Astrocyte of the spinal cord (primary cell): ENCODE measurements at regions not wholly inside any gene's neighbourhood (a gene's known extent, or its start where the extent isn't known, plus 50 kb on each side); places are given as distances from the start of the nearest gene placed in this dataset.

ENCODE experiments used
- DNase-seq: peaks from one replicate; pipeline ENCODE4 v3.0.0; 2011; ENCODE audit warnings: low read depth, low spot score
- H3K4me3 ChIP-seq: 2 replicates; pipeline ENCODE4 v1.5.1; 2011; ENCODE audit warnings: low read depth, mild to moderate bottlenecking, low read length, moderate library complexity
- CTCF ChIP-seq: IDR thresholded peaks from 2 replicates; pipeline ENCODE4 v1.5.1; 2012; ENCODE audit warnings: low read depth, mild to moderate bottlenecking, low read length, inconsistent platforms
- in situ Hi-C: cut with HindIII; loops from 2 replicates; pipeline ENCODE4 v1.10.0; 2017; ENCODE audit warnings: low sequenced_read_pairs

GRCh38 chr14:42642787-42643186 is 1036.1 kb downstream of the LRFN5 start:
- in situ Hi-C loops, result no loop called here
- no peak for TF ChIP-seq CTCF
- no peak overlapping the region for H3K4me3 ChIP-seq
- no peak for DNase-seq

GRCh38 chr14:42633504-42634095 is 1026.9 kb downstream of the LRFN5 start:
- DNase-seq, result no peak
- no peak overlapping the region for H3K4me3 ChIP-seq
- in situ Hi-C loops, result no loop called here
- no peak for TF ChIP-seq CTCF

GRCh38 chr14:42629553-42629952 is 1022.9 kb downstream of the LRFN5 start:
- DNase-seq, result no peak
- in situ Hi-C loops, result no loop called here
- H3K4me3 ChIP-seq, result no peak overlapping the region
- TF ChIP-seq CTCF, result no peak

GRCh38 chr14:42628602-42629001 is 1021.9 kb downstream of the LRFN5 start:
- DNase-seq, result no peak
- no peak for TF ChIP-seq CTCF
- in situ Hi-C loops, result no loop called here
- H3K4me3 ChIP-seq, result no peak overlapping the region

GRCh38 chr14:42626986-42627385 is 1020.3 kb downstream of the LRFN5 start:
- TF ChIP-seq CTCF, result no peak
- no peak overlapping the region for H3K4me3 ChIP-seq
- DNase-seq, result no peak
- in situ Hi-C loops, result no loop called here

- TF ChIP-seq CTCF, result no peak
- DNase-seq, result no peak
- in situ Hi-C loops, result no loop called here
- no peak overlapping the region for H3K4me3 ChIP-seq
These were observed 1018.5 kb downstream of the LRFN5 start for GRCh38 chr14:42624980-42625761.
